ENCODE measurements at regions not wholly inside any gene's neighbourhood (a gene's known extent, or its start where the extent isn't known, plus 50 kb on each side); places are given as distances from the start of the nearest gene placed in this dataset.

DNA sequence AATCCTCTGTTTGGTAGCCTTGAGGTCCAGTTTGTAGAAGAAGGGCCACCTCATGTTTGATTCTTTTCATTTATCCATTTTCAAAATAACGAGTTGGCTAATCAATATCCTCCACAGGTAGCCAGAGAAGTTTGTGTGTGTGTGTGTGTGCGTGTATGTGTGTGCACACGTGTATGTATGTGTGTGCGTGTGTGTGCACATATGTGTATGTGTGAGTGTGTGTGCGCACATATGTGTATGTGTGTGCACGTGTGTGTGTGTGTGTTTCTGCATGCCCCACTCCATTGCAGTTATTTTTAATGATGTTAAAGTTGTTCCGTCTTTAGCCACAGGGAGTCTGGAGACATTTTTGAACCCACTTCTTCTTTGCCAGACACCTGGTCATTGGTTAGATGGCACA, 112.8 kb upstream of the PRKCQ start:
- no peaks in the 10 kb centered on the region for H3K9me3 Mint-ChIP-seq (ENCODE audit: unreplicated experiment)
- no peak overlapping the region for H3K4me3 Mint-ChIP-seq (ENCODE audit: unreplicated experiment)
- H3K4me1 Mint-ChIP-seq (ENCODE audit: unreplicated experiment) = no peaks in the 10 kb centered on the region
- no peaks in the 10 kb centered on the region for H3K36me3 Mint-ChIP-seq (ENCODE audit: low read depth, unreplicated experiment)
- no peak for DNase-seq (ENCODE audit: low spot score)
- no peak for TF ChIP-seq CTCF (IDR thresholded peaks at IDR 0.05; ENCODE audit: unreplicated experiment)
- peaks cover 2% of the 10 kb centered on the region for H3K27me3 Mint-ChIP-seq (ENCODE audit: unreplicated experiment)
- no peak overlapping the region for H3K27ac Mint-ChIP-seq (ENCODE audit: unreplicated experiment)

DNA sequence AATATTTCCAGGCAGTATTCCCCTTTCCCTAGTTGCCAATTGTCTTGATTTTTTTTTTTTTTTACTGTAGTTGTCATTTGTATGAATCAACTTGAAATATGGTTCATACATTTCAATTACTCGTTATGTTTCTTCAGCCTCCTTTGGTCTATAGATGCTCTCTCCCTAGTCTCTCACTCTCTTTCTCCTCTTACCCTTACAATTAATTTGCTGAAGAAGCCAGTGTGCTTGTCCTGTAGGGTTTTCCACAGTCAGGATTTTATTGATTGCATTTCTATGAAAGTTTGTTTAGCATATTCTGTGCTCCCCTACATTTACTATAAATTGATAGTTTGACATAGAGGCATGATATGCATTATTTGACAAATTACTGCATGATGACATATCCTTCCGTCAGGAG, 112.0 kb upstream of the PRKCQ start:
- Mint-ChIP-seq H3K27ac (ENCODE audit: unreplicated experiment) (no peak overlapping the region), H3K36me3 (ENCODE audit: low read depth, unreplicated experiment) (no peaks in the 10 kb centered on the region), H3K27me3 (ENCODE audit: unreplicated experiment) (peaks cover 3% of the 10 kb centered on the region), H3K4me1 (ENCODE audit: unreplicated experiment) (no peaks in the 10 kb centered on the region), H3K9me3 (ENCODE audit: unreplicated experiment) (no peaks in the 10 kb centered on the region), H3K4me3 (ENCODE audit: unreplicated experiment) (no peak overlapping the region)
- no peak for TF ChIP-seq CTCF (IDR thresholded peaks at IDR 0.05; ENCODE audit: unreplicated experiment)
- no peak for DNase-seq (ENCODE audit: low spot score)

DNA sequence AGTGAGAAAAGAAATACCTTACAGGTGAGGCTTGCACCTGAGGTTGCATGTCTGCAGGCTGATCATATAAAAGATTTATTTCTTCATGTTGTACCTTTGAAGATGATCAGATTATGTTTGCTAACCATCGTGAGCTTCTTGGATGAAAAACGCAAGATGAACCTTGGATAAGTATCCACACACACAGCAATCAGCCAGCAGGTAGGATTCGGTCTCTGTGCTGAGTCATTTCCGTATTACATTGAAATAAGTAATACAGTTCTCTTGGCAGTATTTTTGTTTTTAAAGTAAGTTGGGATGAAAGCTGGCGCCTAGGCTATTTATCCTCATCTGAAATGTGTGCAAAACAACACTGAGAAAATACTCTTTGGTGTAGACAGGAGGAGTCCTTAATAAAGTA, 109.0 kb upstream of the PRKCQ start:
- no peak for DNase-seq (ENCODE audit: low spot score)
- peaks cover 3% of the 10 kb centered on the region for H3K27me3 Mint-ChIP-seq (ENCODE audit: unreplicated experiment)
- no peaks in the 10 kb centered on the region for H3K9me3 Mint-ChIP-seq (ENCODE audit: unreplicated experiment)
- TF ChIP-seq CTCF (IDR thresholded peaks at IDR 0.05; ENCODE audit: unreplicated experiment) = no peak
- no peaks in the 10 kb centered on the region for H3K4me1 Mint-ChIP-seq (ENCODE audit: unreplicated experiment)
- H3K36me3 Mint-ChIP-seq (ENCODE audit: low read depth, unreplicated experiment) = no peaks in the 10 kb centered on the region
- no peak overlapping the region for H3K4me3 Mint-ChIP-seq (ENCODE audit: unreplicated experiment)
- H3K27ac Mint-ChIP-seq (ENCODE audit: unreplicated experiment) = no peak overlapping the region

GRCh38 chr10:6680735-6681134, 100.7 kb upstream of the PRKCQ start:
- Mint-ChIP-seq H3K27me3 (ENCODE audit: unreplicated experiment) (no peaks in the 10 kb centered on the region), H3K27ac (ENCODE audit: unreplicated experiment) (no peak overlapping the region), H3K4me3 (ENCODE audit: unreplicated experiment) (no peak overlapping the region), H3K36me3 (ENCODE audit: low read depth, unreplicated experiment) (no peaks in the 10 kb centered on the region), H3K9me3 (ENCODE audit: unreplicated experiment) (no peaks in the 10 kb centered on the region), H3K4me1 (ENCODE audit: unreplicated experiment) (peaks cover 2% of the 10 kb centered on the region)
- no peak for TF ChIP-seq CTCF (IDR thresholded peaks at IDR 0.05; ENCODE audit: unreplicated experiment)
- DNase-seq (ENCODE audit: low spot score) = no peak

- H3K4me1 Mint-ChIP-seq (ENCODE audit: unreplicated experiment) = peaks cover 2% of the 10 kb centered on the region
- TF ChIP-seq CTCF (IDR thresholded peaks at IDR 0.05; ENCODE audit: unreplicated experiment) = no peak
- H3K27me3 Mint-ChIP-seq (ENCODE audit: unreplicated experiment) = no peaks in the 10 kb centered on the region
- no peaks in the 10 kb centered on the region for H3K36me3 Mint-ChIP-seq (ENCODE audit: low read depth, unreplicated experiment)
- no peak overlapping the region for H3K4me3 Mint-ChIP-seq (ENCODE audit: unreplicated experiment)
- no peak for DNase-seq (ENCODE audit: low spot score)
- H3K27ac Mint-ChIP-seq (ENCODE audit: unreplicated experiment) = no peak overlapping the region
- H3K9me3 Mint-ChIP-seq (ENCODE audit: unreplicated experiment) = no peaks in the 10 kb centered on the region
These were observed 98.9 kb upstream of the PRKCQ start for GRCh38 chr10:6678956-6679355.
